ENCODE measurements at regions not wholly inside any gene's neighbourhood (a gene's known extent, or its start where the extent isn't known, plus 50 kb on each side); places are given as distances from the start of the nearest gene placed in this dataset.

- 85% methylated on average over 4 of the region's 6 CpGs for WGBS (ENCODE audit: insufficient coverage)
- intact Hi-C loops (cut with micrococcal nuclease) = no loop called here
- no peak overlapping the region for H3K4me3 ChIP-seq (replicated peaks in 1 of 3; ENCODE audit: low read depth in 2 of 3, low read length in 3 of 3)
- no peak overlapping the region for H3K27ac Mint-ChIP-seq
- H3K36me3 Mint-ChIP-seq = no peaks in the 10 kb centered on the region
- H3K27me3 ChIP-seq (ENCODE audit: control insufficient read depth in 2 of 2, insufficient read depth in 2 of 2, low read length in 2 of 2) = no peaks in the 10 kb centered on the region
- H3K4me1 Mint-ChIP-seq = no peaks in the 10 kb centered on the region
- H3K27ac ChIP-seq (ENCODE audit: low read depth in 1 of 2, low read length in 2 of 2) = no peak overlapping the region
- H3K9ac ChIP-seq (ENCODE audit: insufficient read depth, low read length, poor library complexity, severe bottlenecking) = no peak overlapping the region
- H4K20me1 ChIP-seq (ENCODE audit: insufficient read depth, low read length) = no peaks in the 10 kb centered on the region
- no peaks in the 10 kb centered on the region for H3K79me2 ChIP-seq (ENCODE audit: insufficient read depth, low read length)
- H3K36me3 ChIP-seq (replicated peaks in 1 of 2; ENCODE audit: control insufficient read depth in 1 of 2, insufficient read depth in 2 of 2, low read length in 2 of 2) = no peaks in the 10 kb centered on the region
- no peak overlapping the region for H3K4me3 Mint-ChIP-seq
- peaks cover 2 to 18% (median 14%) of the 10 kb centered on the region in 7 donors for H3K9me3 Mint-ChIP-seq
- H3K4me2 ChIP-seq (replicated peaks; ENCODE audit: extremely low read depth, low read length, poor library complexity, severe bottlenecking) = no peak overlapping the region
- no peaks in the 10 kb centered on the region for H3K4me1 ChIP-seq (ENCODE audit: control insufficient read depth in 1 of 2, insufficient read depth in 2 of 2, low read length in 2 of 2)
- H3K9me3 ChIP-seq (replicated peaks in 1 of 2; ENCODE audit: control insufficient read depth in 1 of 2, insufficient read depth in 1 of 2, low read length in 2 of 2) = peaks cover 7 to 9% of the 10 kb centered on the region in 2 donors
- no peak overlapping the region for H2AFZ ChIP-seq (ENCODE audit: insufficient read depth, low read depth, low read length, poor library complexity, severe bottlenecking)
- DNase-seq = no peak
- H3K27me3 Mint-ChIP-seq (ENCODE audit: low read depth in 3 of 3) = peaks cover 2 to 5% (median 4%) of the 10 kb centered on the region in 3 donors
- no peak for TF ChIP-seq CTCF (IDR thresholded peaks at IDR 0.05)
Observed at GRCh38 chr19:30927705-30928104, 421.5 kb downstream of the TSHZ3 start.

GRCh38 chr19:30924670-30925069 is 424.6 kb downstream of the TSHZ3 start:
- H3K27ac Mint-ChIP-seq = no peak overlapping the region
- no peaks in the 10 kb centered on the region for H3K36me3 Mint-ChIP-seq
- Histone ChIP-seq H3K4me2 (replicated peaks; ENCODE audit: extremely low read depth, low read length, poor library complexity, severe bottlenecking) (no peak overlapping the region), H2AFZ (ENCODE audit: insufficient read depth, low read depth, low read length, poor library complexity, severe bottlenecking) (no peak overlapping the region), H3K27ac (ENCODE audit: low read depth in 1 of 2, low read length in 2 of 2) (no peak overlapping the region), H3K4me1 (ENCODE audit: control insufficient read depth in 1 of 2, insufficient read depth in 2 of 2, low read length in 2 of 2) (no peaks in the 10 kb centered on the region), H3K4me3 (replicated peaks in 1 of 3; ENCODE audit: low read depth in 2 of 3, low read length in 3 of 3) (no peak overlapping the region), H4K20me1 (ENCODE audit: insufficient read depth, low read length) (no peaks in the 10 kb centered on the region), H3K9ac (ENCODE audit: insufficient read depth, low read length, poor library complexity, severe bottlenecking) (no peak overlapping the region), H3K79me2 (ENCODE audit: insufficient read depth, low read length) (no peaks in the 10 kb centered on the region), H3K9me3 (replicated peaks in 1 of 2; ENCODE audit: control insufficient read depth in 1 of 2, insufficient read depth in 1 of 2, low read length in 2 of 2) (peaks cover 7 to 9% of the 10 kb centered on the region in 2 donors), H3K36me3 (replicated peaks in 1 of 2; ENCODE audit: control insufficient read depth in 1 of 2, insufficient read depth in 2 of 2, low read length in 2 of 2) (no peaks in the 10 kb centered on the region), H3K27me3 (ENCODE audit: control insufficient read depth in 2 of 2, insufficient read depth in 2 of 2, low read length in 2 of 2) (no peaks in the 10 kb centered on the region)
- H3K9me3 Mint-ChIP-seq = peaks cover 2 to 18% (median 14%) of the 10 kb centered on the region in 7 donors
- intact Hi-C loops (cut with micrococcal nuclease) = no loop called here
- H3K4me1 Mint-ChIP-seq = no peaks in the 10 kb centered on the region
- TF ChIP-seq CTCF (IDR thresholded peaks at IDR 0.05) = no peak
- WGBS (ENCODE audit: insufficient coverage) = 85% methylated on average over 11 of the region's 11 CpGs
- peaks cover 3 to 4% (median 4%) of the 10 kb centered on the region in 3 donors for H3K27me3 Mint-ChIP-seq (ENCODE audit: low read depth in 3 of 3)
- H3K4me3 Mint-ChIP-seq = no peak overlapping the region
- DNase-seq = no peak
